K562 (cell line): ENCODE measurements at regions not wholly inside any gene's neighbourhood (a gene's known extent, or its start where the extent isn't known, plus 50 kb on each side); places are given as distances from the start of the nearest gene placed in this dataset.
A peak's percentile ranks its signal among the peaks of the same experiment; 100 is the strongest.

Source experiments
- ATAC-seq: fragments of 200-7000 bp; cut with Tn5 transposase; 3 replicates; pipeline ENCODE4 v1.9.1; 2020; ENCODE audit warnings: moderate library complexity
- BruUV-seq: library from RNA; stranded (reverse); fragments of 400-500 nt; replicated peaks from 2 replicates; lab custom pipeline; 2021; lab: Mats Ljungman, UMichigan
- CTCF ChIA-PET: fragments of 300-600 bp; formaldehyde crosslinking; extraction: SDS; loops from one replicate; lab custom pipeline; 2021; ENCODE audit warnings: low intra/inter-chr PET ratio; lab: Yijun Ruan, JAX
- POLR2A ChIA-PET: fragments of 300-600, 350-650 bp; sonication (Branson Sonifier 250); formaldehyde crosslinking; extraction: SDS; loops from one replicate; lab custom pipeline; 2021; ENCODE audit warnings: antibody characterized with exemption, inconsistent platforms; lab: Yijun Ruan, JAX
- DNase-seq, 4 experiments: peaks; one replicate each; pipeline versions ENCODE4 v3.0.0 to v3.0.0-alpha.2; 2011 to 2018; ENCODE audit warnings: low spot score in 3 of 4, mixed read lengths in 3 of 4; ENCODE audit errors: extremely low read depth in 1 of 4
- FAIRE-seq: peaks from 2 replicates; lab custom pipeline; 2011; peaks lifted over from hg19 to GRCh38; lab: Jason Lieb, UNC
- H2AFZ ChIP-seq: 2 replicates; pipeline ENCODE4 v1.6.0; 2011; ENCODE audit warnings: low read depth, low read length, control low read depth, inconsistent platforms
- H3K27ac ChIP-seq: fragments of 200-600 bp; 3 replicates; pipeline ENCODE4 v1.8.0; 2011; ENCODE audit warnings: low read depth, mild to moderate bottlenecking, control low read depth, inconsistent platforms, low read length, moderate library complexity, mixed read lengths; ENCODE audit errors: extremely low read depth
- H3K27me3 ChIP-seq, 2 experiments: fragments of 300-600 bp in 1 of 2; 2 replicates in 1 of 2; 3 replicates in 1 of 2; pipeline versions ENCODE4 v1.6.0 to v1.8.0; 2011; ENCODE audit warnings: inconsistent platforms in 2 of 2, low read length in 2 of 2, mild to moderate bottlenecking in 1 of 2, mixed read lengths in 1 of 2, moderate library complexity in 1 of 2; ENCODE audit not compliant: control insufficient read depth in 2 of 2, insufficient read depth in 2 of 2
- H3K36me3 ChIP-seq: fragments of 300-600 bp; 3 replicates; pipeline ENCODE4 v1.8.0; 2011; ENCODE audit warnings: mild to moderate bottlenecking, low read length, inconsistent platforms; ENCODE audit not compliant: control insufficient read depth, insufficient read depth
- H3K4me1 ChIP-seq, 2 experiments: fragments of 200-600 bp in 1 of 2; replicated peaks in 1 of 2; 2 replicates in 1 of 2; 3 replicates in 1 of 2; pipeline versions ENCODE4 v1.5.1 to v1.8.0; 2011; ENCODE audit warnings: inconsistent platforms in 2 of 2, low read length in 2 of 2, mild to moderate bottlenecking in 1 of 2, mixed read lengths in 1 of 2, moderate library complexity in 1 of 2; ENCODE audit not compliant: control insufficient read depth in 2 of 2, insufficient read depth in 2 of 2
- H3K4me2 ChIP-seq: 2 replicates; pipeline ENCODE4 v1.6.1; 2011; ENCODE audit warnings: low read length, control low read depth, inconsistent platforms, mixed read lengths; ENCODE audit not compliant: insufficient read depth
- H3K4me3 ChIP-seq: fragments of 200-600 bp; sonication (generic), shearing (Covaris generic); 2 replicates; pipeline ENCODE4 v1.5.1; 2016; ENCODE audit warnings: control low read depth, inconsistent platforms
- H3K79me2 ChIP-seq: fragments of 200-600 bp; 3 replicates; pipeline ENCODE4 v1.8.0; 2011; ENCODE audit warnings: low read length, inconsistent platforms; ENCODE audit not compliant: control insufficient read depth, insufficient read depth
- H3K9ac ChIP-seq, 2 experiments: 2 replicates each; pipeline versions ENCODE4 v1.6.0 to v1.6.1; 2011; ENCODE audit warnings: low read depth in 2 of 2, low read length in 2 of 2, control low read depth in 1 of 2, inconsistent platforms in 1 of 2, mild to moderate bottlenecking in 1 of 2, mixed read lengths in 1 of 2; ENCODE audit not compliant: insufficient read depth in 1 of 2
- H3K9me1 ChIP-seq: one replicate; pipeline ENCODE4 v1.6.0; 2011; ENCODE audit warnings: inconsistent platforms, mild to moderate bottlenecking, low read length, moderate library complexity; ENCODE audit not compliant: control insufficient read depth, insufficient read depth
- H3K9me3 ChIP-seq: replicated peaks from 2 replicates; pipeline ENCODE4 v1.5.1; 2011; ENCODE audit warnings: low read depth, low read length, inconsistent platforms; ENCODE audit not compliant: control insufficient read depth, insufficient read depth
- H4K20me1 ChIP-seq: replicated peaks from 2 replicates; pipeline ENCODE4 v1.6.1; 2011; ENCODE audit warnings: low read length, inconsistent platforms, mixed read lengths; ENCODE audit not compliant: control insufficient read depth, insufficient read depth
- FOXA3 ChIP-seq, 2 experiments: fragments of 450-650 bp in 1 of 2; sonication (generic) in 1 of 2; formaldehyde crosslinking; IDR thresholded peaks in 1 of 2; conservative IDR thresholded peaks in 1 of 2; 2 replicates each; pipeline versions ENCODE4 v1.4.0 to v1.8.0; 2020 to 2022; ENCODE audit warnings: mild to moderate bottlenecking in 2 of 2, missing genetic modification reagents in 1 of 2
- HMBOX1 ChIP-seq: sonication (generic); IDR thresholded peaks from 2 replicates; pipeline ENCODE4 v1.6.1; 2016
- HNRNPUL1 ChIP-seq: fragments of 200-400 bp; formaldehyde crosslinking; IDR thresholded peaks from 2 replicates; pipeline ENCODE4 v1.6.1; 2017; ENCODE audit warnings: low read length
- ILF3 ChIP-seq: fragments of 450-650 bp; IDR thresholded peaks from 2 replicates; pipeline ENCODE4 v1.6.1; 2018; ENCODE audit warnings: antibody characterized with exemption, mild to moderate bottlenecking, moderate library complexity, borderline replicate concordance
- MYNN ChIP-seq, 2 experiments: sonication (generic); formaldehyde crosslinking in 1 of 2; IDR thresholded peaks; 2 replicates each; pipeline versions ENCODE4 v1.5.0 to v1.6.1; 2016 to 2020; ENCODE audit warnings: antibody characterized with exemption in 1 of 2, missing genetic modification reagents in 1 of 2
- WGBS: fragments of 100-300 bp; shearing (Covaris generic); methylation state at CpG from one replicate; pipeline ENCODE4 v1.1.6; 2016; ENCODE audit warnings: low coverage, mixed read lengths; ENCODE audit not compliant: insufficient coverage; ENCODE audit errors: missing lambda C conversion rate; 5-methylcytosine and 5-hydroxymethylcytosine counted together
- in situ Hi-C: fragments of 300-500 bp; cut with MboI; formaldehyde crosslinking; loops from 4 replicates; pipeline ENCODE4 v1.15.0; 2018; ENCODE audit warnings: inconsistent platforms, mixed read lengths
- intact Hi-C: fragments of 100-400 bp; cut with micrococcal nuclease; formaldehyde crosslinking; loops from 2 replicates; pipeline ENCODE4 v1.14.2; 2022

GRCh38 chr12:91637789-91638624, 455.4 kb upstream of the DCN start:
- Histone ChIP-seq H3K4me2 (no peak overlapping the region), H3K4me3 (no peak overlapping the region), H2AFZ (no peak overlapping the region), H3K36me3 (no peaks in the 10 kb centered on the region), H3K27me3 (no peaks in the 10 kb centered on the region), H3K27ac (no peak overlapping the region), H3K9me1 (no peaks in the 10 kb centered on the region), H3K9me3 (no peaks in the 10 kb centered on the region), H3K9ac (no peak overlapping the region), H3K79me2 (peaks cover 21% of the 10 kb centered on the region), H4K20me1 (no peaks in the 10 kb centered on the region), H3K4me1 (peaks cover 0 to 9% of the 10 kb centered on the region in 2 experiments; a peak in 2 of 5 replicates)
- FAIRE-seq (no peak), ATAC-seq (no peak), DNase-seq (no peak)
- POLR2A ChIA-PET = no interaction called here
- 71% methylated on average over 8 of the region's 8 CpGs for WGBS
- intact Hi-C loops (loop anchor here (2.0 to 10.0 kb wide), 3 partner anchors 137 to 507 kb away; partner anchors contain the start of gene BTG1), in situ Hi-C loops (no loop called here)
- peak; percentile 79; the same call in 1 of the 2 replicates for TF ChIP-seq HMBOX1
- no peak for TF ChIP-seq ILF3
- TF ChIP-seq FOXA3 (CRISPR knock-in tag; conservative IDR thresholded peaks at IDR 0.05 in 1 of 2, IDR thresholded peaks at IDR 0.05 in 1 of 2) = peak in 1 of 2 experiments; percentile 45; a peak in 1 of 4 replicates
- TF ChIP-seq MYNN (IDR thresholded peaks at IDR 0.05) = no peak
- TF ChIP-seq MYNN (CRISPR knock-in tag; IDR thresholded peaks at IDR 0.05) = no peak
- no peak for TF ChIP-seq HNRNPUL1
- CTCF ChIA-PET = no interaction called here
- no TSS peak for BruUV-seq
